ENCODE measurements at regions not wholly inside any gene's neighbourhood (a gene's known extent, or its start where the extent isn't known, plus 50 kb on each side); places are given as distances from the start of the nearest gene placed in this dataset.

DNA sequence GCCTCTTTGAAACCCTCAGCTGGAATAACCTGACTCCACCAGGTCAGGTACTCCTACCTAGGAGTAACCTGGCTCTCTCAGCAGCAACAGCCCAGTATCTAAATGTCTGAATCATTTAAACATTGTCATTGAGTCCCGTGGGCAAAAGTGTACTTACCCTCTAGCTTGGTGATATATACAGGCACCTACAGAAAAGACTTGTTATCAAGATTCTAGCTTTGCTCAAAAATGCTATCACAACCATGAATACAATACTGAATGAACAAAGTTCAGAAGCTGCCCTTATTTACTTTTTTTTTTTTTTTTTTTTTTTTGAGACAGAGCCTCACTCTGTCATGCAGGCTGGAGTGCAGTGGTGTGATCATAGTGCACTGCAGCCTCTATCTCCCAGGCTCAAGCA, 268.2 kb downstream of the ZNF608 start:
- Histone ChIP-seq H3K9me3 (ENCODE audit: low read length) (no peaks in the 10 kb centered on the region), H3K79me2 (ENCODE audit: insufficient read depth, low read depth, low read length) (no peaks in the 10 kb centered on the region), H3K27ac (ENCODE audit: low read depth, low read length, poor library complexity, severe bottlenecking) (no peak overlapping the region), H3K4me1 (ENCODE audit: insufficient read depth, low read length, poor library complexity, severe bottlenecking) (no peaks in the 10 kb centered on the region), H2AFZ (ENCODE audit: low read length) (no peak overlapping the region), H3K4me2 (ENCODE audit: low read length) (no peak overlapping the region), H4K20me1 (ENCODE audit: insufficient read depth, low read length) (no peaks in the 10 kb centered on the region), H3K36me3 (ENCODE audit: insufficient read depth, low read length) (no peaks in the 10 kb centered on the region), H3K4me3 (ENCODE audit: low read depth, low read length, poor library complexity, severe bottlenecking) (no peak overlapping the region), H3K9me2 (ENCODE audit: insufficient read depth, low read length) (no peaks in the 10 kb centered on the region)
- BruUV-seq (replicated peaks): no TSS peak
- TF ChIP-seq, protein P1, sequence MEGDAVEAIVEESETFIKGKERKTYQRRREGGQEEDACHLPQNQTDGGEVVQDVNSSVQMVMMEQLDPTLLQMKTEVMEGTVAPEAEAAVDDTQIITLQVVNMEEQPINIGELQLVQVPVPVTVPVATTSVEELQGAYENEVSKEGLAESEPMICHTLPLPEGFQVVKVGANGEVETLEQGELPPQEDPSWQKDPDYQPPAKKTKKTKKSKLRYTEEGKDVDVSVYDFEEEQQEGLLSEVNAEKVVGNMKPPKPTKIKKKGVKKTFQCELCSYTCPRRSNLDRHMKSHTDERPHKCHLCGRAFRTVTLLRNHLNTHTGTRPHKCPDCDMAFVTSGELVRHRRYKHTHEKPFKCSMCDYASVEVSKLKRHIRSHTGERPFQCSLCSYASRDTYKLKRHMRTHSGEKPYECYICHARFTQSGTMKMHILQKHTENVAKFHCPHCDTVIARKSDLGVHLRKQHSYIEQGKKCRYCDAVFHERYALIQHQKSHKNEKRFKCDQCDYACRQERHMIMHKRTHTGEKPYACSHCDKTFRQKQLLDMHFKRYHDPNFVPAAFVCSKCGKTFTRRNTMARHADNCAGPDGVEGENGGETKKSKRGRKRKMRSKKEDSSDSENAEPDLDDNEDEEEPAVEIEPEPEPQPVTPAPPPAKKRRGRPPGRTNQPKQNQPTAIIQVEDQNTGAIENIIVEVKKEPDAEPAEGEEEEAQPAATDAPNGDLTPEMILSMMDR (conservative IDR thresholded peaks at IDR 0.05; ENCODE audit: low read length): no peak
- intact Hi-C loops (cut with micrococcal nuclease; ENCODE audit: unreplicated experiment): no loop called here
- CTCF ChIA-PET (ENCODE audit: unreplicated experiment): no interaction called here
- POLR2A ChIA-PET: interaction anchor here (0.5 to 0.9 kb wide), 4 partner anchors 14 to 753 kb away, joined by 3 to 4 read pairs (median 3); no protein-coding TSS in a partner anchor
- no peak for DNase-seq (ENCODE audit: low spot score)

DNA sequence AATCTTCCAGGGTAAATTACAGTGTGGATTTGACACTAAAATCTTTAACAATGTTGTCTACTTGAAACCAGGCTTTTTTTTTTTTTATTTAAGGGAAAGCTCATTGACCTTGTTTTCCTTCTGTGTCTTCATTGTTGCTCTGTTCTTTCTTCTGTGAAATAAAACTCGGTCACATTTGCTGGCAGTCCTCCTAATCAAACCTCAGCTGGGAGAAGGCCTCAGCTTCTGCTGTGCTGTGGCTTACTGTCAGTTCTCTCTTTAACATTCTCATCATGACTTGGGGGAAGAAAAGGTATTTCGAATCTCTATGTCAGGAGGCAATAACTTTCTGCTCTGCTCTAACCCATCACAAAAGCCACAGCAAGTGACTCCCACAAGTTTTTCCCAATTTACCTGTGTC, 268.9 kb downstream of the ZNF608 start:
- TF ChIP-seq, protein P1 (conservative IDR thresholded peaks at IDR 0.05; ENCODE audit: low read length): no peak
- TF ChIP-seq EZH2phosphoT487 (IDR thresholded peaks at IDR 0.05; ENCODE audit: borderline replicate concordance, low read depth, low read length): no peak
- H2AFZ ChIP-seq (ENCODE audit: low read length): no peak overlapping the region
- DNase-seq (ENCODE audit: low spot score): no peak
- no peaks in the 10 kb centered on the region for H3K9me3 ChIP-seq (ENCODE audit: low read length)
- intact Hi-C loops (cut with micrococcal nuclease; ENCODE audit: unreplicated experiment): no loop called here
- BruUV-seq (replicated peaks): no TSS peak
- ChIA-PET CTCF (ENCODE audit: unreplicated experiment) (no interaction called here), POLR2A (interaction anchor here (0.6 to 0.7 kb wide), 2 partner anchors 25 to 98 kb away, joined by 3 read pairs; no protein-coding TSS in a partner anchor)
- H3K4me3 ChIP-seq (ENCODE audit: low read depth, low read length, poor library complexity, severe bottlenecking): no peak overlapping the region
- no peaks in the 10 kb centered on the region for H3K9me2 ChIP-seq (ENCODE audit: insufficient read depth, low read length)
- H3K79me2 ChIP-seq (ENCODE audit: insufficient read depth, low read depth, low read length): no peaks in the 10 kb centered on the region
- H3K4me2 ChIP-seq (ENCODE audit: low read length): no peak overlapping the region
- no peaks in the 10 kb centered on the region for H3K4me1 ChIP-seq (ENCODE audit: insufficient read depth, low read length, poor library complexity, severe bottlenecking)
- no peak overlapping the region for H3K27ac ChIP-seq (ENCODE audit: low read depth, low read length, poor library complexity, severe bottlenecking)
- no peaks in the 10 kb centered on the region for H3K36me3 ChIP-seq (ENCODE audit: insufficient read depth, low read length)
- no peaks in the 10 kb centered on the region for H4K20me1 ChIP-seq (ENCODE audit: insufficient read depth, low read length)

DNA sequence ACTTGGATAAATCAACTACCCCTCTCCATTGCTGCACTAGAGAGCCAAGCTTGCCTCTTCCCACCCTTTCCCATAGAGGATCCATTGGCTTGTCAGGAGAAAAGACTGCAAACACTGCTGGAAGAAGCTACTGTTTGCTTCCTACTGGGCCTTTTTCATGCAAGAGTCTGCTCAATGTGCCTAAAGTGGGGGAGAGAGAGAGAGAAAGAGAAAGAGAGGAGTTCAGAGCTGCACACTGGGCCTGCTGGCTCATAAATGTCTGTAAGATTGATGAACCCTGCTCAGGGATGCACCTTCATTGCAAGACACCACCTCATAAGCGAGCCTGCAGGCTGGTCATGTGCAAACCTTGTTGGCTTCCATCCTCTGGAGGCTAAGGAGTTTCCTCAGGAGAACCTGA, 269.4 kb downstream of the ZNF608 start:
- intact Hi-C loops (cut with micrococcal nuclease; ENCODE audit: unreplicated experiment): no loop called here
- Histone ChIP-seq H2AFZ (ENCODE audit: low read length) (no peak overlapping the region), H3K4me2 (ENCODE audit: low read length) (no peak overlapping the region), H4K20me1 (ENCODE audit: insufficient read depth, low read length) (no peaks in the 10 kb centered on the region), H3K27ac (ENCODE audit: low read depth, low read length, poor library complexity, severe bottlenecking) (no peak overlapping the region), H3K4me3 (ENCODE audit: low read depth, low read length, poor library complexity, severe bottlenecking) (no peak overlapping the region), H3K79me2 (ENCODE audit: insufficient read depth, low read depth, low read length) (no peaks in the 10 kb centered on the region), H3K36me3 (ENCODE audit: insufficient read depth, low read length) (no peaks in the 10 kb centered on the region), H3K9me3 (ENCODE audit: low read length) (no peaks in the 10 kb centered on the region), H3K9me2 (ENCODE audit: insufficient read depth, low read length) (no peaks in the 10 kb centered on the region), H3K4me1 (ENCODE audit: insufficient read depth, low read length, poor library complexity, severe bottlenecking) (no peaks in the 10 kb centered on the region)
- POLR2A ChIA-PET: no interaction called here
- DNase-seq (ENCODE audit: low spot score): no peak
- BruUV-seq (replicated peaks): no TSS peak
- TF ChIP-seq EZH2phosphoT487 (IDR thresholded peaks at IDR 0.05; ENCODE audit: borderline replicate concordance, low read depth, low read length): no peak
- TF ChIP-seq, protein P1 (conservative IDR thresholded peaks at IDR 0.05; ENCODE audit: low read length): no peak
- CTCF ChIA-PET (ENCODE audit: unreplicated experiment): no interaction called here
